ENCODE measurements at regions not wholly inside any gene's neighbourhood (a gene's known extent, or its start where the extent isn't known, plus 50 kb on each side); places are given as distances from the start of the nearest gene placed in this dataset.

DNA sequence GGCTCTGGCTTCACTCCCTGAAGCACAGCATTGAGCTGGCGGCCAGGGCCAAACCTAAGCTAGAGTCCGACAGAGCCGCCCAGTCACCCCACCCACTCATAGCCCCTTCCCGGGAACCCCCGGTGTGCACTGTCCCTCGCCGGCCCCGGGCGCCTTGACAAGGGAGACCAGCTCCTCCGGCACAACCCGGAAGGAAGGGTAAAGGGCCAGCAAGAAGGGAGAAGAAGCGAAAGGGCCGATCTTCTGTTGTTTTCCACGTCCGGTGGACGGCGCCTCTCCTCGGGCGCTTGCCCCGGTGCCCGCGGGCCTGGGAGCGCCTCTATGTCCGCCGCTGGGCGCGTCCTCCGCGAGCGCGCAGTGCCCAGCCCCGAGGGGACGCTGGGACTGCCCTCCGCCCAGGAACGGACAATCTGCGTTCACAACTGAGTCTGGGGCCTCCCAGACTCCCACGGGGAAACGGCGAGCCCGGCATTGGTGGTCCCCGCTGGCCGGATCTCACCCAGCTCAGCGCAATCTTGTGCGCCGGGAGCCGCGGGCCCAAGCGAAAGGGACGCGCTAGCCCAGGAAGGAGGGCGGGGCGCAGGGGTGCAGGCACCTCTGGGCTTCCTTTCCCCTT lies 172.5 kb upstream of the MIR17HG start:
- Histone ChIP-seq H3K4me3 (ENCODE audit: insufficient read depth, low read length, poor library complexity, severe bottlenecking) (no peak overlapping the region), H2AFZ (ENCODE audit: low read depth, low read length, severe bottlenecking) (no peak overlapping the region)

GRCh38 chr13:91178099-91178498 lies 169.4 kb upstream of the MIR17HG start:
- H3F3A ChIP-seq (ENCODE audit: insufficient read depth): no peaks in the 10 kb centered on the region
- H4K20me1 ChIP-seq (ENCODE audit: low read depth, low read length): no peaks in the 10 kb centered on the region
- no peaks in the 10 kb centered on the region for H3K9me2 ChIP-seq (replicated peaks; ENCODE audit: insufficient read depth, low read length)
- no peak for TF ChIP-seq EZH2phosphoT487 (conservative IDR thresholded peaks at IDR 0.05; ENCODE audit: low read length)
- no peak for TF ChIP-seq CTCF (IDR thresholded peaks at IDR 0.05; ENCODE audit: insufficient read depth, low read length, poor library complexity, severe bottlenecking)
- no peaks in the 10 kb centered on the region for H3K36me3 ChIP-seq (ENCODE audit: low read length)
- H2AFZ ChIP-seq (ENCODE audit: low read depth, low read length, severe bottlenecking): no peak overlapping the region
- H3K4me3 ChIP-seq (ENCODE audit: insufficient read depth, low read length, poor library complexity, severe bottlenecking): no peak overlapping the region
- no peaks in the 10 kb centered on the region for H3K9me3 ChIP-seq (ENCODE audit: insufficient read depth, low read length)
- no peak overlapping the region for H3K4me2 ChIP-seq (ENCODE audit: low read depth, low read length, poor library complexity, severe bottlenecking)
- no peak overlapping the region for H3K27ac ChIP-seq (ENCODE audit: low read depth, low read length)
- H3K9ac ChIP-seq (ENCODE audit: low read length): no peak overlapping the region
- no peaks in the 10 kb centered on the region for H3K27me3 ChIP-seq (ENCODE audit: low read length)
- no peaks in the 10 kb centered on the region for H3K79me2 ChIP-seq (ENCODE audit: insufficient read depth, low read length)

More for the DNA sequence above, 172.5 kb upstream of the MIR17HG start:
- Histone ChIP-seq H3K9me2 (replicated peaks; ENCODE audit: insufficient read depth, low read length) (no peaks in the 10 kb centered on the region), H3F3A (ENCODE audit: insufficient read depth) (no peaks in the 10 kb centered on the region), H3K9me3 (ENCODE audit: insufficient read depth, low read length) (no peaks in the 10 kb centered on the region), H3K36me3 (ENCODE audit: low read length) (no peaks in the 10 kb centered on the region), H3K79me2 (ENCODE audit: insufficient read depth, low read length) (no peaks in the 10 kb centered on the region), H3K9ac (ENCODE audit: low read length) (no peak overlapping the region), H4K20me1 (ENCODE audit: low read depth, low read length) (no peaks in the 10 kb centered on the region), H3K4me2 (ENCODE audit: low read depth, low read length, poor library complexity, severe bottlenecking) (no peak overlapping the region), H3K27ac (ENCODE audit: low read depth, low read length) (no peak overlapping the region), H3K27me3 (ENCODE audit: low read length) (no peaks in the 10 kb centered on the region)
- no peak for TF ChIP-seq CTCF (IDR thresholded peaks at IDR 0.05; ENCODE audit: insufficient read depth, low read length, poor library complexity, severe bottlenecking)
- TF ChIP-seq EZH2phosphoT487 (conservative IDR thresholded peaks at IDR 0.05; ENCODE audit: low read length): no peak

DNA sequence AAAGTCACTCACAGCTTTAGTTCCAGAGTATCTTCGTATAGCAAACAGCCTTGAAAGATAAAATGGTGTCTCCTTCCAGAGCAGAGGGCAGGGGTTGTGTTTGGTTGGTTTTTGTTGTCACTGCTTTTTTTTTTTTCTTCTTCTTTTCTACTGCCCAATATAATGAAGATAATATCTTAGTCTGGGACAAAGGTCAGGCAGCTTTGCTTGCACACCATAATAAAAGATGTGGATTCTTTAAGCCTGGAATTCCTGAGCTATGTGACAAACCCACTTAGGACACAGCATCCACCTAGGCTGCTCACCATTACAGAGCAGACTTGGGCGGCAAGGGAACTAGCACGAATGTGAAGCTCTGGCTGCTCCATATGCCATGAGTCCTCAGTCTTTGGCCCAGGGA lies 165.6 kb upstream of the MIR17HG start:
- Histone ChIP-seq H3K27me3 (ENCODE audit: low read length) (no peaks in the 10 kb centered on the region), H4K20me1 (ENCODE audit: low read depth, low read length) (no peaks in the 10 kb centered on the region), H3K4me2 (ENCODE audit: low read depth, low read length, poor library complexity, severe bottlenecking) (no peak overlapping the region), H3K9ac (ENCODE audit: low read length) (no peak overlapping the region), H3K27ac (ENCODE audit: low read depth, low read length) (no peak overlapping the region), H3K36me3 (ENCODE audit: low read length) (no peaks in the 10 kb centered on the region), H3K79me2 (ENCODE audit: insufficient read depth, low read length) (no peaks in the 10 kb centered on the region), H2AFZ (ENCODE audit: low read depth, low read length, severe bottlenecking) (no peak overlapping the region), H3F3A (ENCODE audit: insufficient read depth) (no peaks in the 10 kb centered on the region), H3K9me3 (ENCODE audit: insufficient read depth, low read length) (no peaks in the 10 kb centered on the region), H3K4me3 (ENCODE audit: insufficient read depth, low read length, poor library complexity, severe bottlenecking) (no peak overlapping the region), H3K9me2 (replicated peaks; ENCODE audit: insufficient read depth, low read length) (no peaks in the 10 kb centered on the region)
- no peak for TF ChIP-seq EZH2phosphoT487 (conservative IDR thresholded peaks at IDR 0.05; ENCODE audit: low read length)
- no peak for TF ChIP-seq CTCF (IDR thresholded peaks at IDR 0.05; ENCODE audit: insufficient read depth, low read length, poor library complexity, severe bottlenecking)
